LHCN-M2 (cell line): ENCODE measurements at regions not wholly inside any gene's neighbourhood (a gene's known extent, or its start where the extent isn't known, plus 50 kb on each side); places are given as distances from the start of the nearest gene placed in this dataset.

Experiments
- DNase-seq: peaks from one replicate; pipeline ENCODE4 v3.0.0-alpha.2; 2012; ENCODE audit warnings: low read depth

DNA sequence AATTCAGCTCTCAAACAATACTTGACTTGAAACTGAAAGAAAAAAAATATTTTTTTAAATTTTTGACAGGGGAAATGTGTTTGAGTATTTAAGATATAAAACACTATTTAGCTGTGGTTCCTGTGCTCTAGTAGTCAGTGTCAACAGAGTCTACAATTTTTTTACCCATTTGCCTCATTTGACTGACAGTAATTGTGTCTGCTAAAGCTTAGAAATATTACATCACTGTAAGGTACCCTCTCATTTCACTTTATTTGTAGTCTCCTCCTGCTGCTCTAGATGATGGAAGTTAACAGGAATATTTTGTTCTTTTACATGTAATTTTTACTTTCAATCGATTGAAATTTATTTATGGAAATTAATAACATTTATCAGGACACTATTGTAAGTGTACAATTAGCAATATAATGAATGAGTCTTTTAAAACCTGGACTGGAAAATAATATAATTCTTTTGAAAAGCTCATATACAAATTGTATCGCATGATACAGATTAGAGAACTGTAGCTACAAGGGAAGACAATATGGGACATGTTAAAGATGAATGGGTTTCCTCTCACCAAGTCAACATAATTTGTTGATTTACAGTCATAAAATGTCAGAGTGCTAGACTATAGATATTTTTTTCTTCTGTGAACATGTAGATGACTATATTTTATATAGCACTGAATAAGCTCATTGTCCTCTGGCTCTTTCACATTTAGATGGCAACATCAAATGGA lies 1186.5 kb upstream of the ADGRL3 start:
- DNase-seq: no peak

DNA sequence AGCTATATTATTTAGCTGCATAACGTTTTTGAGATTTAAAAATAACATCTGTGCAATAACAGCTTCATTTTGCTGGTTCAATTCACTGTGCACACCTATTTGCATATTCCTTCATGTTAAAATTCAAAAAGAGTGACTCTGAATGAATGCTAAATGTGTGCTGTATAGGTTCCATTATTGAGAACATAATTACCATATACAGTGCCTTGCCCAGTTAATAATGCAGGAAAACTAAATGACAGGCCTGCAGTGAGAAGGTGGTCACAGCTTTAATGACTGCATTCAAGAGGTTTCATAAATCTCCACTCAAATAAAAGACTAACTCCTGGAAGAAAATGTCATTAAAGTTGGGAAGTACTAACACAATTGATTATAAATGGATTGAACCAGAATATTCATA lies 1183.2 kb upstream of the ADGRL3 start:
- no peak for DNase-seq

DNA sequence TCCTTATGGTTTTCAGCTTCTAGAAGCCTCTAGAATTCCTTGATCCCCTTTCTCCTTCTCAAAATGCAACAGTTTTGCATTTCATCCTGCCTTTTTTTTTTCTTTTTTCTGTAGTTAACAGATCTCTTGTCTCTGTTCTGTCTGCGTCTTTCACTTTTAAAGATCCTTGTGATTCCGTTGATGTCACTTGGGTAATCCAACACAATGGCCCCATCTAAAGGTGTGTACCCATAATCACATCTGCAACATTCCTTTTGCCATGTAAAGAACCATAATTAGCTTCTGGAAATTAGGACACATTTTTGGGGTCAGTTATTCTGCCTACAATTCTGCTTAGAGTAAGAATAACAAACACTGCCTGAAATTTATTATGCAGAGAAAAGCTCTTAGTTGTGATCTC lies 1180.9 kb upstream of the ADGRL3 start:
- DNase-seq: no peak

DNA sequence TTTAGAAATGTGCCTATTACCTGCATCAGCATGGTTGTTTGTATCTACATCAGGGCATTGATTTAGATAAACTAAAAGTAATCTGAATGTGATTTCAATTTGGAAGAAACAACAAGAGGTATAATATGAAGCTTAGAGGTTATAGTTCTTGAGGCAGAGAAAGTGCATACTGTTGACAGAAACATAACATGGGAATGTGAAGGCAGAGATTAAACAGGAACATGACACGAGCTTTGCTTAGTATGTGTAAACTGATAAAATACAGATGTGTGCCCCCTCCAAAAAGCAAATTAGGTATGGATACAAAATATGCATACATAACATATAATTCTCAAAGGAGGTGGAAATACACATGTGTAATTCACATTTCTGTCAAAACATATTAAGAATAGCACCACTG lies 1180.2 kb upstream of the ADGRL3 start:
- no peak for DNase-seq

DNA sequence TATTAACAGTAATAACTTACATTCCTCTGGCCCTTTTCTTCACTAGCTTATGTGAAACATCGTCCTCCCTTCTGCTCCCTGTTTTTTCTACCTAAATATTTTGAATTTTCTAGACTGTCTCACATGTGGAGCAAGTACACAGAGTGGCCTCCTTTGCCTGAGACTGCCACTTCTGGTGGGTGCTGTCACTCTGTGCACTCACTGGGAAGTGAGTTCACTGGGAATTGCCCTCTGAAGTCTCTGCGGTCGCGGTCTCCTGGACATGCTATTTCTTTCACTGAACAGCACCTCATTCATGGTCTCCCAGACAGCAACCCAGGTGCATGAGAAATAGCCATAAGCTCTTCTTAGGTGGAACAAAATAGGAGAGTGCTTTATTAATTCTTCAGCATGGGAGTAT lies 1179.7 kb upstream of the ADGRL3 start:
- DNase-seq: no peak

DNA sequence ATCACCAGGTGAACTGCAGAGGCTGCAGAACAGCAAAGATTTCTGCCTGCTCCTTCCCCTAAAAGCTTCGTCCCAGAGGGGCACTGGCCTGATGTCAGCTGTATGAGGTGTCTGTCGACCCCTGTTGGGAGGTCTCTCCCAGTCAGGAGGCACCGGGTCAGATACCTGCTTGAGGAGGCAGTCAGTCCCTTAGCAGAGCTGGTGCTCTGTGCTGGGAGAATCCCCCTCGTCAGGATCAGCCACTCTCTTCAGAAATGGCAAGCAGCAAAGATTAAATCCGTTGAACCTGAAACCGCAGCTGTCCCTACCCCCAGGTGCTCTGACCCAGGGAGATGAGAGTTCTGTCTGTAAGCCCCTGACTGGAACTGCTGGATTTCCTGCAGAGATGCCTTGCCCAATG lies 1166.3 kb upstream of the ADGRL3 start:
- no peak for DNase-seq

DNA sequence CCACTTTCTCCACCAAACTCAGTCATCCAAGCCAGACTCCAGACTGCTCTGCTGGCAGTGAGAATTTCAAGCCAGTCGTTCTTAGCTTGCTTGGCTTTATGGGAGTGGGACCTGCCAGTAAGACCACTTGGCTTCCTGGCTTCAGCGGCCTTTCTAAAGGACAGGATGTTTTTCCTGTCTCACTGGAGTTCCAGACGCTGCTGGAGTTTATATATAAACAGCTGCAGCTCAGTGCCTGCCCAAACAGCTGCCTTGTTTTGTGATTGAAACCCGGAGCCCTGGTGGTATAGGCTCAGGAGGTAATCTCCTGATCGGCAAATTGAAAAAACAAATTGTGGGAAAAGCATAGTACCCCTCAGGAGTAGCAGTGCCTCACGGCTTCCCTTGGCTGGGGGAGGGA lies 1165.8 kb upstream of the ADGRL3 start:
- no peak for DNase-seq

DNA sequence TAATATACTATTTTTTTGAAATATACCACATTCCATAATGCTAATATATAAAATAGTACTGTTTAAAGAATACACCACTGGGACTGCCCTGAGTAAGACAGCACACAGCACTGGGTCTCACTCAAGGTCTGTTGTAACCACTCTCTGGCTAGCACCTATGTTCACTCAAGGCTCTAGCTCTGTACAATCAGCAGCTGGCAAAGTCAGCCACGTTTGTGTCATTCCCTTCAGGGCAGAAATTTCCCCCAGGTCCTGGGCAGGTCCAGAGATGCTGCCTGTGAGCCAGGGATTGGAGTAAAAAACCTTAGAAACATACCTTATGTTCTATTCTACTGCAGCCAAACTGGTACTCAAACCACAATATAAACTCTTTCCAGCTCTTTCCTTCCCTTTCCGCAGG lies 1160.2 kb upstream of the ADGRL3 start:
- no peak for DNase-seq

DNA sequence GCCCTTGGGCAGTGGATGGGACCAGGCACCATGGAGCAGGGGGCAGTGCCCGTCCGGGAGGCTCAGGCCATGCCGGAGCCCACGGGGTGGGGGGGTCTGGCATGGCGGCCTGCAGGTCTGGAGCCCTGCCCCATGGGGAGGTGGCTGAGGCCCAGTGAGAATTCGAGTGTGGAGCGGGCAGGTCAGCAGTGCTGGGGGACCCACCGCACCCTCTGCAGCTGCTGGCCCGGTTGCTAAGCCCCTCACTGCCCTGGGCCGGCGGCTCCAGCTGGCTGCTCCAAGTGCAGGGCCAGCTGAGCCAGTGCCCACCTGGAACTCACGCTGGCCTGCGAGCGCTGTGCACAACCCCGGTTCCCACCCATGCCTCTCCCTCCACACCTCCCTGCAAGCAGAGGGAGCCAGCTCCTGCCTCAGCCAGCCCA lies 1157.9 kb upstream of the ADGRL3 start:
- no peak for DNase-seq

DNA sequence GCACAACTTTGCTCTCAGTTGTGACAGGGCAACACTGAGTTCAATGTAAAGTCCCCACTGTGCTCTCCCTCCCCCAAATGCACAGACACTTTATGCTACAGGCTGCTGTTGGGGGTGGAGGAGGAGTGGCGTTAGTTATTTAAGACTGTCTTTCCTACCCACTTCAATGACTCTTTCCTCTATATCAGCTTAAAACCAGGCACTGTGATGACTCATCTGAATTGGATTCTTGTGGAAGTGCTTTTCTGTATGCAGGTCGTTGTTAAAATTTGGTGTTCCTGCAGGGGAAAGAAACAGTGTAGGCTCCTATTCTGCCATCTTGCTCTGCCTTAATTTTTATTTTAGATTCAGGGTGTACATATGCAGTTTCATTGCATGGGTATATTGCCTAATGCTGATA lies 1157.2 kb upstream of the ADGRL3 start:
- no peak for DNase-seq

DNA sequence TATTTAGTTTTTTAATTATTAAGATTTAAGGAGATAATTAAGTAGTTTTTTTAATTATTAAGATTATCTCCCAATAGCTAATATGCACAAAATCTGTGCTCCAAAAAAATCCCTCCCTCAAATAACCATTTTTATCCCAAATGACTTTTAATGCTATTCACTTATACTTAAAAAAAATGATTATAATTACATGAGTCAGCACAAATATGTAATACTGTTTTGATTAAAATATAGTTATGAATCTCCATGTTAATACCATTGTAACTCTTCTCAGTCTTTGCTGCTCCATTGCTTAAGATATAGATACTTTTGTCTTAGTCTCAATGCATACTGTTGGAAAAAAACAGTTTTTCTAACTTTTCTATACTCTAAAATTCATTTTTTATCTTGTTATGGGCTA lies 1121.1 kb upstream of the ADGRL3 start:
- DNase-seq: no peak

DNA sequence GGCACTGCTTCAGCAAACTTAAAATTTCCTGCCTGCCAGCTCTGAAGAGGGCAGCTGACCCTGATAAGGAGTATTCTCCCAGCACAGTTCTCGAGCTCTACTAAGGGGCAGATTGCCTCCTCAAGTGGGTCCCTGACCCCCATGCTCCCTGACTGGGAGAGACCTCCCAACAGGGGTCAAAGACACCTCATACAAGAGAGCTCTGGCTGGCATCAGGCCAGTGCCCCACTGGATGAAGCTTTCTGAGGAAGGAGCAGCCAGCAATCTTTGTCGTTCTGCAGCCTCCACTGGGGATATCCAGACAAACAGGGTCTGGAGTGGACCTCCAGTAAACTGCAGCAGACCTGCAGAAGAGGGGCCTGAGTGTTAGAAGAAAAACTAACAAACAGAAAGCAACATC lies 1118.3 kb upstream of the ADGRL3 start:
- no peak for DNase-seq

DNA sequence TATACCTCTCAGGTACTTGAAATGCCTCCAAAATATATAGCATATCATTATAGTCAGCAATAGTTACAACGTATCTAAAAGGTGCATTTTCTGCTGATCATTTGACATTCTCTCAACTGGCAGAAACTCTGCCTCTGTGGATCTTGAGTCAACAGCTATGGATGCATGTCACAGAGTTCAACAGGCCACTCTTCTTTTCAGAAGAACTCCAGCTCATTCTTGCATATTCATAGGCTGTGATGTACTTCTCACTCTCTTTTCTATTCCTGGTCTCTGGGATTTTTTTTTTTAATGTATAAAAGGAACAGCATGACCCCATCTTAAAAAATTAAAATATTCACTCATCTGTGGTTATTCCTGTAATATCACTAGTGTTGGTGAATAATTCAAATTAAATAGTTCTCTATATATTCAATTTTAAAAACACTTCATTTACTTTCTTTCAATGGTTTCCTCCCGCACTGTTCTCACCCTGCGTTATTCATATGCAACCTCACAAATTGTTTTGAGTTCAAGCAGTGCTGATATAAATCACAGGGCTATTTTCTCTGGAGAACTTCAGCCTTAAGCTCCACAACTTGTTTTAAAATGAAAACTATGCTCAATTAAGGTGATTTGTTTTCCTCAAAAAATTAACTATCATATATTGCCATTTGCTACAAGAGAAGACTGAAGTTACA lies 1111.2 kb upstream of the ADGRL3 start:
- DNase-seq: no peak

DNA sequence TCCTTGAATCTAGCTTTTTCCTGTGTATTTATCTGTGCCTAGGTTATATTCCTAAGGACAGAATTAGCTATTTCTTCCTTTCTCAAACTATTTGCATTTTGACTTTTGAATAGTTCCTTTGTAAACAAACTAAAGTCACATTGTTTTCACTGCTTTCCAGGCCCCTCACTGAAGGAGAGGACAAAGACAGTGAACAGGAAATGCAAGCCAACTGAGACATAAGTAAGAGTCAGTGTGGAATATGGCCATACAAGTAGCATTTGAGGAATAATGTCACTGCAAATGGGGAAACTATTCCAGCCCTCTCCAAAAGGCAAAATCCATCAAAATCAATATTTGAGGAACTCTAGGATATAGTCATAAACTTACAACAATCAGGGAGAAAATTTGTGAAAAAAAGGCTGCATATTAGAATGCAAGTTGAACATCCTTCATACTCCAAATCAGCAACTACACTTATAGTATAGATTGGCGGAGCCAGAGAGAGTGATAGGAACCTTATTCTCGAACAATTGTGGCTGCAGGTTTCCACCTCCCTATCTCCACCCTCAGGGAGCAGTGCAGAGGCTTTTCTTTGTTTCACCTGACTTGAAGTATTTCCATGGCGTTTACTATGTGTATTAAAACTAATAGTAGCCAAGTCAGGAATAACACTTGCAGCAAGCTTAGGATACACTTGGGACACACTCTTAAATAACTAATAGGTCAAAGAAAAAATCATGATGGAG lies 1110.4 kb upstream of the ADGRL3 start:
- DNase-seq: no peak

DNA sequence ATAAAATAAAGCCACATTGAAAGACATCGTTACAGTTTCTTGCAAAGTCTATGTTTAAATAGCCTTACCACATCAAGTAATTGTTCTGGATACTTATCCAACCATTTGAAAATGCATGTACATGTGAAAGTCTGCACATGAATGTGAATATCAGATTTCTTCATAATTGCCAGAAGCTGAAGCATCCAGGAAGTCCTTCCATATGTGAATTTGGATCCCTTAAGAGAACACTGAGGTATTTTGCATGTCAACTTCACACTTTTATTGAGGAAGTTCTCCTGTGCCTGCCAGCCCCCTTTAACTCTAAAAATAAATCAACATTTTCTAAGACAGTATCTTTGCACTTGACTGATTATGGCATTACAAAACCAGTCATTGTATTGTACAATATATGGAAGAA lies 1103.5 kb upstream of the ADGRL3 start:
- DNase-seq: no peak

DNA sequence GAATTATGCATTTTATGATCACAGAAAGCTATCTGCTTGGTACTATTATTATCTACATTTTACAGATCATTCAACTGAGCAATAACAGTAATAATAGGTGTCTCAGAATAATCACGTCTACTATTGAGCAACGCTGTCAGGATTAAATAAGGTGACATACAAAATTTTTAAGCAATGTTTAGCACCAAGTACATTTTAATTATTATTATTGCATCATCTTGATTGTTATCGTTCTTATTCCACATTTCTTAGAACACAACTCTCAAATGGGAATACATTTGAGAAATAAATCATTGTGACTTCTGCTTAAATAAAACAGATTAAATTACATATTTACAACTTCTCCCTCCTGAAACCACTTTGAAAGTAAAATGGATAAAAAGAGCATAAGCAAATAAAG lies 1083.5 kb upstream of the ADGRL3 start:
- DNase-seq: no peak

DNA sequence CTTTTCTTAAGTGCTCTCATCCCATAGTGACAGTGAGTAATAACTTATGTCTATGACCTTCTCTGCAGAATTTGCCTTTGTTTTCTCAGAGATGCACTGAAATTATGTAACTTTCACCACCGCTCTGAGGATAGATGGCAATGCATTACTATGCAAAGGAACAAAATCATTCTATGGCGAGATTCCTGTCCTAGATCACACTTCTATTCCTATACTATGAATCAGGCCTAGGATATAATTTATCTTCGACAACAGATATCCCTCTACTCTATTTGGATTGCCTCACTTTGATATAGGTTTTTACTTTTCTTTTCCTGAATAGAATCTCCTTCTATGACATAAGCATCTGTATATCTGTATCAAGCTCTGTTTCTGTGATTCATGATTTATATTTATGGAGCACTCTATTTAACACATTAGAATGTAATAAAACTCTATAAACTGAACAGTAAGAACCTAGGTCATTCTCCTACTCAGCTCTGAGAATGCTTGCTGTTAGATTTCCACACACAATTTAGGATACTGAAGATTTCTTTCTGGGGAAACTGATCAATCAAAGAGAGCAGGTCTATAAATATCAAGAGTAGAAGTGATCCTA lies 1082.3 kb upstream of the ADGRL3 start:
- DNase-seq: no peak

DNA sequence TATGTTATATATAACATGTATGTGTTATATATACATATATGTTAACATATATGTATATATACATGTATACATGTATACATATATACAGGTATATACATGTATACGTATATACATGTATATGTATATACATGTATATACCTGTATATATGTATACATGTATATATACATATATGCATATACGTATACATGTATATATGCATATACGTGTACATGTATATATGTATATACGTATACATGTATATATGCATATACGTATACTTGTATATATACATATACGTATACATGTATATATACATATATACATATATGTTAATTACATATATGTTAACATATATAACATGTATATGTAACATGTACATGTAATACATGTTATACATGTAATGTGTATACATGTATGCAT lies 1077.3 kb upstream of the ADGRL3 start:
- DNase-seq: no peak

DNA sequence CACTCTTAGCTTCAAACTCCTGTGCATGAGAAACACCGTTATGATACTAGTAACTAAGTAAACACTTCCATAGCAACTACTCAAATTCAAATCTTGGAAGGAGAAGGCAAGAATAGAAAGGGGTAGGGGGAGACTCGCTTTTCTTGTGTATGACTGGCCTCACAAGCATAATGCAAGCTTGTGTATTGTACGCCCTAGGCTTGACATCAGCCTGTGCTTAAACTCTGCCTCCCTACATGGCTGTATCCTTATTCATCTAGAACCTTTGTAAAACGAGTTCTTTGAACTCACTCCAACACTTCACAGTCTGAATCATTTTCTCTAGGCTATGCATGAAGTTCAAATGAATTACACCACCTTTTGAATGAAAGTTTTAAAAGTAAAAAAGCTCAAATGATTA lies 1071.2 kb upstream of the ADGRL3 start:
- DNase-seq: no peak

DNA sequence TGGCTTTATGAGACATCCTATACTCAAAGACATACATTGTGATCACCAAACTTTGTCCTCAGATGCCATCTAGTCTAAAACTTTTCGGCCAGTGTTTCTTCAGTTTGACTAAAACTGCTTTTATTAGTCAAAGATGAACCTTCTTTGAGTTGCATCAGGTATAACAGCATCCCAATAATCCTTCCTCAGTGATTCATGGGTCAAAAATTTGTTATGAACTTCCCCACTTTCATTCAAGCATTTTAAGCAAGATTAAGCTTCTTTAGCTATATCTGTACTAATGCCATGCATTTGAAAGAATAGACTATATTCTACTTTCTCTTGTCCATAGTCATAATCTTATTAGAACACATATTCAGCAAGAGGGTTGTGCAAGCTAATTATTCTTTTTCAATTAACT lies 1070.4 kb upstream of the ADGRL3 start:
- DNase-seq: no peak

DNA sequence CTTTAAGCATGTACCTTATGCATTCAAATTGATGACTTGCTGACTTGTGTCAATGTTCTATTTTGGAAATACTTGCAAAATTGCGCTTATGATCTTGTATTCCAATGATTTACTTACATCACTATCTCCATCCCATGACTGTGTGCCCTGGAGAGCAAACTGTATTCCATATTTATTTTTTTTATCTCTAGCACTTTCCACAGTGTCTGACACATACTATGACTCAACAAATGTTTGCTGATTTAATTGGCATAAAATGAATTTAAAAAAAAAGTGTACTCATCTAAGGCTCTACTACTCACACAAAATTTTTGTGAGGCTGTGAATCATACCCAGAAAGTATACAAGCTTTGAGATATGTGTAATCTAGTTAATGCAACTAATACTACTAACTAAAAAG lies 1066.8 kb upstream of the ADGRL3 start:
- peak; percentile 0 for DNase-seq

DNA sequence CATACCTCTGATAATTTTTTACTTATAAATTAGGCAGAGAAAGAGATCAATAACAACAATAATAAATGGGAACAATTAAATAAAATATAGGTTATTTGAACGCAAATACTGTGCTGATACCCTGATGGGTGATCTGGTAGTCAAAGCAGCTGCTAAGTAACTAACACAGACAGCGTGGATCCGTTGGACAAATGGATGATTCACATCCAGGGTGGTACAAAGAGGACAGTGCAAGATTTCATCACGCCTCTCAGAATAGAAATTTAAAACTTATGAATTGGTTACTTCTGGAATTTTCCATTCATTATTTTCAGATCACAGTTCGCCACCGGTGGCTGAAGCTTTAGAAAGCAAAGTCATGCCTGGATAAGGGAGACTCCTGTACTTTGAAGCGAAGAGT lies 1066.0 kb upstream of the ADGRL3 start:
- peak; percentile 0 for DNase-seq

DNA sequence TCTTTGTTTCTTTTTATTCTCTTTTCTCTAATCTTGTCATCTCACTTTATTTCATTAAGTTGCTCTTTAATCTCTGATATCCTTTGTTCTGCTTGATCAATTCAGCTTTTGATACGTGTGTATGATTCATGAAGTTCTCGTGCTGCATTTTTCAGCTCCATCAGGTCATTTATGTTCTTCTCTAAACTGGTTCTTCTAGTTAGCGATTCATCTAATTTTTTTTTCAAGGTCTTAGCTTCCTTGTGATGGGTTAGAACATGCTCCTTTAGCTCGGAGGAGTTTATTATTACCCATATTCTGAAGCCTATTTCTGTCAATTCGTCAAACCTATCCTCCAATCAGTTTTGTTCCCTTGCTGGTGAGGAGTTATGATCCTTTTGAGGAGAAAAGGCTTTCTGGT lies 1045.0 kb upstream of the ADGRL3 start:
- DNase-seq: no peak
